Lower lobe of right lung (tissue), 2 donors: ENCODE measurements at regions not wholly inside any gene's neighbourhood (a gene's known extent, or its start where the extent isn't known, plus 50 kb on each side); places are given as distances from the start of the nearest gene placed in this dataset.

Experiments
- ATAC-seq, 2 donors: fragments of 200-7000 bp; cut with Tn5 transposase; one replicate each; pipeline ENCODE4 v1.9.1; 2020 to 2022; ENCODE audit warnings: mild to moderate bottlenecking in 2 of 2, moderate library complexity in 2 of 2
- DNase-seq: peaks from one replicate; pipeline ENCODE4 v3.0.0-alpha.2; 2020
- H3K27ac ChIP-seq: fragments of 200-600 bp; one replicate; pipeline ENCODE4 v1.8.0; 2022
- H3K27me3 ChIP-seq: fragments of 200-600 bp; one replicate; pipeline ENCODE4 v1.8.0; 2022; ENCODE audit warnings: low read depth
- H3K36me3 ChIP-seq: fragments of 200-600 bp; one replicate; pipeline ENCODE4 v1.8.0; 2022; ENCODE audit warnings: mild to moderate bottlenecking
- H3K4me1 ChIP-seq: fragments of 200-600 bp; one replicate; pipeline ENCODE4 v1.8.0; 2022
- H3K4me3 ChIP-seq: fragments of 200-600 bp; one replicate; pipeline ENCODE4 v1.8.0; 2022; ENCODE audit warnings: mild to moderate bottlenecking
- H3K9me3 ChIP-seq: fragments of 200-600 bp; one replicate; pipeline ENCODE4 v1.8.0; 2022
- intact Hi-C: fragments of 100-400 bp; cut with DNase I; formaldehyde crosslinking; loops from one replicate; pipeline ENCODE4 v1.11.0; 2022
- TF ChIP-seq, protein P1 (sequence below): fragments of 200-600 bp; IDR thresholded peaks from one replicate; pipeline ENCODE4 v1.8.0; 2022; ENCODE audit warnings: antibody characterized with exemption, mild to moderate bottlenecking
- donor health status: DM: no; HTN: yes; CAD: no; lungs with severe emphysema.

- no peaks in the 10 kb centered on the region for H3K36me3 ChIP-seq
- no peak overlapping the region for H3K4me3 ChIP-seq
- intact Hi-C loops: no loop called here
- ATAC-seq (no peak), DNase-seq (no peak)
- H3K27me3 ChIP-seq: no peaks in the 10 kb centered on the region
- TF ChIP-seq, protein P1, sequence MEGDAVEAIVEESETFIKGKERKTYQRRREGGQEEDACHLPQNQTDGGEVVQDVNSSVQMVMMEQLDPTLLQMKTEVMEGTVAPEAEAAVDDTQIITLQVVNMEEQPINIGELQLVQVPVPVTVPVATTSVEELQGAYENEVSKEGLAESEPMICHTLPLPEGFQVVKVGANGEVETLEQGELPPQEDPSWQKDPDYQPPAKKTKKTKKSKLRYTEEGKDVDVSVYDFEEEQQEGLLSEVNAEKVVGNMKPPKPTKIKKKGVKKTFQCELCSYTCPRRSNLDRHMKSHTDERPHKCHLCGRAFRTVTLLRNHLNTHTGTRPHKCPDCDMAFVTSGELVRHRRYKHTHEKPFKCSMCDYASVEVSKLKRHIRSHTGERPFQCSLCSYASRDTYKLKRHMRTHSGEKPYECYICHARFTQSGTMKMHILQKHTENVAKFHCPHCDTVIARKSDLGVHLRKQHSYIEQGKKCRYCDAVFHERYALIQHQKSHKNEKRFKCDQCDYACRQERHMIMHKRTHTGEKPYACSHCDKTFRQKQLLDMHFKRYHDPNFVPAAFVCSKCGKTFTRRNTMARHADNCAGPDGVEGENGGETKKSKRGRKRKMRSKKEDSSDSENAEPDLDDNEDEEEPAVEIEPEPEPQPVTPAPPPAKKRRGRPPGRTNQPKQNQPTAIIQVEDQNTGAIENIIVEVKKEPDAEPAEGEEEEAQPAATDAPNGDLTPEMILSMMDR: no peak
- H3K9me3 ChIP-seq: no peaks in the 10 kb centered on the region
- H3K4me1 ChIP-seq: no peaks in the 10 kb centered on the region
- H3K27ac ChIP-seq: no peak overlapping the region
Observed at GRCh38 chr2:16224298-16225045, 284.1 kb downstream of the MYCN start.

- H3K36me3 ChIP-seq: no peaks in the 10 kb centered on the region
- no peaks in the 10 kb centered on the region for H3K9me3 ChIP-seq
- intact Hi-C loops: no loop called here
- ATAC-seq: no peak
- no peak overlapping the region for H3K27ac ChIP-seq
- no peak for DNase-seq
- TF ChIP-seq, protein P1: no peak
- no peak overlapping the region for H3K4me3 ChIP-seq
- no peaks in the 10 kb centered on the region for H3K4me1 ChIP-seq
- H3K27me3 ChIP-seq: no peaks in the 10 kb centered on the region
Observed at GRCh38 chr2:16223841-16224177, 283.5 kb downstream of the MYCN start.

- no peaks in the 10 kb centered on the region for H3K4me1 ChIP-seq
- intact Hi-C loops: no loop called here
- no peaks in the 10 kb centered on the region for H3K9me3 ChIP-seq
- no peaks in the 10 kb centered on the region for H3K36me3 ChIP-seq
- ATAC-seq: no peak
- H3K27me3 ChIP-seq: no peaks in the 10 kb centered on the region
- TF ChIP-seq, protein P1: no peak
- no peak for DNase-seq
- no peak overlapping the region for H3K4me3 ChIP-seq
- H3K27ac ChIP-seq: no peak overlapping the region
Observed at GRCh38 chr2:16223161-16223840, 283.0 kb downstream of the MYCN start.

DNA sequence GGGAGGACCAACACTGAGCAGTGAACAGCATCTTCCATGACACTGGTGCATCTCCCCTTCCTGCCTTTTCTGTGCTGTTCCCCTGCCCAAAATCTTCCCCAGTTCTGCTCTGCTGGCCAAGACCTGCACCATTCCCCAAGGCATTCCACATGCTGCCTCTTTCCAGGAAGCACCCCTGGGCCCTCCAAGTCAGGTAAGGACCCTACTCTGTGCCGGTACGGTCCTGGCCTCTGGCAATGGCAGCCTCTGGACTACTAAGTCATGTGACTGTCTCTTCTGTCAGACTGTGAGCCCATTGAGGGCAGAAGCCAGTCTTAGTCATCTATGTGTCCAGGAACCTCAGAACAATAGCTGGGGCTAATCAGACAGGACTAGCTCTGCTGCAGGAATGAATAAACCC lies 282.0 kb downstream of the MYCN start:
- H3K36me3 ChIP-seq: no peaks in the 10 kb centered on the region
- H3K4me1 ChIP-seq: no peaks in the 10 kb centered on the region
- no peaks in the 10 kb centered on the region for H3K9me3 ChIP-seq
- H3K4me3 ChIP-seq: no peak overlapping the region
- ATAC-seq (no peak), DNase-seq (no peak)
- TF ChIP-seq, protein P1: no peak
- intact Hi-C loops: no loop called here
- no peak overlapping the region for H3K27ac ChIP-seq
- no peaks in the 10 kb centered on the region for H3K27me3 ChIP-seq

- intact Hi-C loops: no loop called here
- TF ChIP-seq, protein P1: no peak
- Histone ChIP-seq H3K36me3 (no peaks in the 10 kb centered on the region), H3K27me3 (no peaks in the 10 kb centered on the region), H3K27ac (no peak overlapping the region), H3K9me3 (no peaks in the 10 kb centered on the region), H3K4me3 (no peak overlapping the region), H3K4me1 (no peaks in the 10 kb centered on the region)
- DNase-seq (no peak), ATAC-seq (no peak)
Observed at GRCh38 chr2:16221461-16222010, 281.2 kb downstream of the MYCN start.
